CD14-positive monocyte (primary cell): ENCODE measurements at regions not wholly inside any gene's neighbourhood (a gene's known extent, or its start where the extent isn't known, plus 50 kb on each side); places are given as distances from the start of the nearest gene placed in this dataset.

ENCODE experiments used
- DNase-seq, 3 donors: peaks; one replicate each; pipeline ENCODE4 v3.0.0-alpha.2; 2011 to 2022
- H2AFZ ChIP-seq: 2 replicates; pipeline ENCODE4 v1.6.0; 2012; ENCODE audit warnings: mild to moderate bottlenecking, low read depth, low read length, inconsistent platforms; ENCODE audit not compliant: insufficient read depth, poor library complexity, severe bottlenecking
- H3K27ac ChIP-seq, 2 donors: 1 replicate in 1 of 2; 2 replicates in 1 of 2; pipeline ENCODE4 v1.5.1; 2012 to 2013; ENCODE audit warnings: low read length in 2 of 2, control low read depth in 1 of 2, inconsistent platforms in 1 of 2, low read depth in 1 of 2, mild to moderate bottlenecking in 1 of 2
- H3K27me3 ChIP-seq, 2 donors: one replicate each; pipeline versions ENCODE4 v1.6.0 to v1.6.1; 2011 to 2013; ENCODE audit warnings: low read length in 2 of 2; ENCODE audit not compliant: control insufficient read depth in 2 of 2, insufficient read depth in 2 of 2
- H3K36me3 ChIP-seq, 2 donors: replicated peaks in 1 of 2; 1 replicate in 1 of 2; 2 replicates in 1 of 2; pipeline versions ENCODE4 v1.5.1 to v1.6.1; 2012 to 2013; ENCODE audit warnings: low read length in 2 of 2, control low read depth in 1 of 2, inconsistent platforms in 1 of 2, mild to moderate bottlenecking in 1 of 2; ENCODE audit not compliant: insufficient read depth in 2 of 2, control insufficient read depth in 1 of 2
- H3K4me1 ChIP-seq, 2 donors: 1 replicate in 1 of 2; 2 replicates in 1 of 2; pipeline versions ENCODE4 v1.5.1 to v1.6.1; 2012 to 2013; ENCODE audit warnings: low read length in 2 of 2, control low read depth in 1 of 2, inconsistent platforms in 1 of 2, mild to moderate bottlenecking in 1 of 2, moderate library complexity in 1 of 2; ENCODE audit not compliant: insufficient read depth in 2 of 2, control insufficient read depth in 1 of 2
- H3K4me2 ChIP-seq: replicated peaks from 2 replicates; pipeline ENCODE3; 2012; ENCODE audit warnings: low read length, moderate library complexity, mild to moderate bottlenecking; ENCODE audit not compliant: poor library complexity, severe bottlenecking; ENCODE audit errors: extremely low read depth
- H3K4me3 ChIP-seq, 3 experiments: fragments of 200-600 bp in 1 of 3; sonication (generic) in 1 of 3; replicated peaks in 1 of 3; 1 replicate in 2 of 3; 2 replicates in 1 of 3; pipeline ENCODE4 v1.5.1; 2011 to 2013; ENCODE audit warnings: low read length in 3 of 3, mild to moderate bottlenecking in 3 of 3, control low read depth in 2 of 3, low read depth in 2 of 3, inconsistent platforms in 1 of 3, moderate library complexity in 1 of 3
- H3K79me2 ChIP-seq: 2 replicates; pipeline ENCODE4 v1.6.0; 2012; ENCODE audit warnings: mild to moderate bottlenecking, control low read depth, inconsistent platforms, low read length, moderate library complexity; ENCODE audit not compliant: insufficient read depth
- H3K9ac ChIP-seq: 2 replicates; pipeline ENCODE4 v1.6.0; 2017; ENCODE audit warnings: low read length, mild to moderate bottlenecking; ENCODE audit not compliant: insufficient read depth, poor library complexity, severe bottlenecking
- H3K9me3 ChIP-seq, 2 donors: replicated peaks in 1 of 2; 1 replicate in 1 of 2; 2 replicates in 1 of 2; pipeline versions ENCODE4 v1.5.1 to v1.6.1; 2012 to 2013; ENCODE audit warnings: low read length in 2 of 2, control low read depth in 1 of 2; ENCODE audit not compliant: control insufficient read depth in 1 of 2, insufficient read depth in 1 of 2
- H4K20me1 ChIP-seq: 2 replicates; pipeline ENCODE4 v1.6.0; 2012; ENCODE audit warnings: mild to moderate bottlenecking, low read length, control low read depth, moderate library complexity; ENCODE audit not compliant: insufficient read depth
- H3K27ac Mint-ChIP-seq, 7 donors: one replicate each; pipeline ENCODE4 v1.8.0; 2020; ENCODE audit warnings: mild to moderate bottlenecking in 7 of 7, mixed read lengths in 7 of 7, moderate library complexity in 6 of 7, inconsistent platforms in 2 of 7
- H3K27me3 Mint-ChIP-seq, 3 donors: one replicate each; pipeline ENCODE4 v1.8.0; 2021 to 2022; ENCODE audit warnings: low read depth in 3 of 3, mild to moderate bottlenecking in 3 of 3, mixed read lengths in 3 of 3, moderate library complexity in 3 of 3, inconsistent platforms in 1 of 3
- H3K36me3 Mint-ChIP-seq, 2 donors: one replicate each; pipeline ENCODE4 v1.8.0; 2020; ENCODE audit warnings: mixed read lengths in 2 of 2, inconsistent platforms in 1 of 2, mild to moderate bottlenecking in 1 of 2
- H3K4me1 Mint-ChIP-seq: one replicate; pipeline ENCODE4 v1.8.0; 2020; ENCODE audit warnings: mild to moderate bottlenecking, mixed read lengths
- H3K4me3 Mint-ChIP-seq, 2 donors: one replicate each; pipeline ENCODE4 v1.8.0; 2020; ENCODE audit warnings: mild to moderate bottlenecking in 2 of 2, mixed read lengths in 2 of 2, moderate library complexity in 1 of 2
- H3K9me3 Mint-ChIP-seq, 7 donors: one replicate each; pipeline ENCODE4 v1.8.0; 2020 to 2022; ENCODE audit warnings: mixed read lengths in 7 of 7, mild to moderate bottlenecking in 6 of 7, moderate library complexity in 6 of 7, inconsistent platforms in 2 of 7
- WGBS: methylation state at CpG from one replicate; pipeline ENCODE4 v1.1.5; 2013; ENCODE audit warnings: missing lambda C conversion rate; ENCODE audit not compliant: insufficient coverage; 5-methylcytosine and 5-hydroxymethylcytosine counted together
- intact Hi-C, 2 donors: fragments of 100-400 bp; cut with micrococcal nuclease; formaldehyde crosslinking; loops; one replicate each; pipeline versions ENCODE4 v1.15.0 to v1.15.1; 2023
- TF ChIP-seq, protein P1 (sequence below): fragments of 200-600 bp; IDR thresholded peaks from one replicate; pipeline ENCODE4 v1.8.0; 2022; ENCODE audit warnings: antibody characterized with exemption, mild to moderate bottlenecking

DNA sequence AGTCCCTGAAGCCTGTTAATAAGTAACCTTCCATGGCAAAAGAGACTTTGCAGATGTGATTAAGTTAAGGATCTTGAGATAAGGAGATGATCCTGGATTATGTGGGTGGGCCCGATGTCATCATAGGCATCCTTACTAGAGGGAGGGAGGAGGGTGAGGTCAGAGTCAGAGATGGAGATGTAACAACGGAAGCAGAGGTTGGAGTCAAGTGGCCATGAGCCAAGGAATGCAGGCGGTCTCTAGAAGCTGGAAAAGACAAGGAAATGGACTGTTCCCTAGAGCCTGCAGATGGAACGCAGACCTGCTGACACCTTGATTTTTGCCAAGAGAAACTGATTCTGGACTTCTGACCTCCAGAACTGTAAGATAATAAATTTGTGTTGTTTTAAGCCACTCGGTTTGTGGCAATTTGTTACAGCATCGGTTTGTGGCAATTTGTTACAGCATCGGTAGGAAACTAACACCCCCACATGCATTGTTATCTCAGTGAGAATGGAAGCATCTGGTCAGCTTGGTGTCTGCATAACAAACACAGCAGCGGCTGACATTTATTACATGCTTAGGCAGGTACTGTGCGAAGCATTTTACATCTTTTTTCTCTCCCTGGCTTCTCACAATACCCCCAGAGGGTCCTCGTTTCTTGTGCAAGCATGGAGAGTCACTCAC lies 55.6 kb downstream of the CLDN34 start:
- Mint-ChIP-seq H3K4me3 (no peak overlapping the region), H3K4me1 (peaks cover 13% of the 10 kb centered on the region), H3K27ac (peak overlapping the region in 1 of 7 donors; percentile 42), H3K36me3 (peaks cover 0 to 5% of the 10 kb centered on the region in 2 donors), H3K27me3 (peaks cover 0 to 16% (median 0%) of the 10 kb centered on the region in 3 donors), H3K9me3 (peaks cover 0 to 3% (median 0%) of the 10 kb centered on the region in 7 donors)
- intact Hi-C loops, result no loop called here
- no peak overlapping the region for H2AFZ ChIP-seq
- peaks cover 6 to 8% of the 10 kb centered on the region in 2 donors for H3K4me1 ChIP-seq
- H3K4me2 ChIP-seq, result no peak overlapping the region
- peaks cover 0 to 5% of the 10 kb centered on the region in 2 donors for H3K27me3 ChIP-seq
- peaks cover 48% of the 10 kb centered on the region for H4K20me1 ChIP-seq
- 93% methylated on average over 3 of the region's 10 CpGs for WGBS
- H3K27ac ChIP-seq, result no peak overlapping the region
- H3K36me3 ChIP-seq, result no peaks in the 10 kb centered on the region
- H3K4me3 ChIP-seq, result no peak overlapping the region
- no peak overlapping the region for H3K9ac ChIP-seq
- H3K79me2 ChIP-seq, result no peaks in the 10 kb centered on the region
- no peak for DNase-seq
- TF ChIP-seq, protein P1, sequence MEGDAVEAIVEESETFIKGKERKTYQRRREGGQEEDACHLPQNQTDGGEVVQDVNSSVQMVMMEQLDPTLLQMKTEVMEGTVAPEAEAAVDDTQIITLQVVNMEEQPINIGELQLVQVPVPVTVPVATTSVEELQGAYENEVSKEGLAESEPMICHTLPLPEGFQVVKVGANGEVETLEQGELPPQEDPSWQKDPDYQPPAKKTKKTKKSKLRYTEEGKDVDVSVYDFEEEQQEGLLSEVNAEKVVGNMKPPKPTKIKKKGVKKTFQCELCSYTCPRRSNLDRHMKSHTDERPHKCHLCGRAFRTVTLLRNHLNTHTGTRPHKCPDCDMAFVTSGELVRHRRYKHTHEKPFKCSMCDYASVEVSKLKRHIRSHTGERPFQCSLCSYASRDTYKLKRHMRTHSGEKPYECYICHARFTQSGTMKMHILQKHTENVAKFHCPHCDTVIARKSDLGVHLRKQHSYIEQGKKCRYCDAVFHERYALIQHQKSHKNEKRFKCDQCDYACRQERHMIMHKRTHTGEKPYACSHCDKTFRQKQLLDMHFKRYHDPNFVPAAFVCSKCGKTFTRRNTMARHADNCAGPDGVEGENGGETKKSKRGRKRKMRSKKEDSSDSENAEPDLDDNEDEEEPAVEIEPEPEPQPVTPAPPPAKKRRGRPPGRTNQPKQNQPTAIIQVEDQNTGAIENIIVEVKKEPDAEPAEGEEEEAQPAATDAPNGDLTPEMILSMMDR, result no peak
- no peaks in the 10 kb centered on the region for H3K9me3 ChIP-seq

DNA sequence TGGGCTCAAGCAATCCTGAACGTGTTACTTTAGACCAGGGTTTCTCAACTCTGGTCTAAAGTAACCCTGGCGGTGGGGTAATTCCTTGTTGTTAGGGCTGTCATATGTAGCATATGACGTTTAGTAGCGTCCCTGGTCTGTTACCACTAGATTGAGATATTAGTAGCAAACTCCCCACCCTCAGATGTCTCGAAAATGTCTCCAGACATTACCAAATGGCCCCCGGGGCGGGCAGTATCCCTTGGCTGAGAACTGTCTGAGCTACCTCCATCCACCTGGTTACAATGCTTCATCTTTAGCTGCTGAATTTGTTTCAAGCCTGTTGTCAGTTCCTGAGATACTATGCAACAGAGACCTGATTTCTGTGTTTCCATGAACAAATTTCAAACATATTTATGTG lies 56.7 kb downstream of the CLDN34 start:
- peaks cover 51% of the 10 kb centered on the region for H4K20me1 ChIP-seq
- peaks cover 6 to 8% of the 10 kb centered on the region in 2 donors for H3K4me1 ChIP-seq
- no peak overlapping the region for H3K4me3 ChIP-seq
- H3K27me3 Mint-ChIP-seq, result peaks cover 0 to 9% (median 0%) of the 10 kb centered on the region in 3 donors
- no peak overlapping the region for H3K27ac Mint-ChIP-seq
- H3K9ac ChIP-seq, result no peak overlapping the region
- no peak overlapping the region for H3K27ac ChIP-seq
- intact Hi-C loops, result no loop called here
- peaks cover 0 to 4% of the 10 kb centered on the region in 2 donors for H3K36me3 Mint-ChIP-seq
- no peaks in the 10 kb centered on the region for H3K79me2 ChIP-seq
- no peak for DNase-seq
- TF ChIP-seq, protein P1, result no peak
- H3K4me2 ChIP-seq, result no peak overlapping the region
- no CpG with 5 or more reads among the region's 7 CpGs for WGBS
- H3K27me3 ChIP-seq, result no peaks in the 10 kb centered on the region
- H2AFZ ChIP-seq, result no peak overlapping the region
- H3K4me3 Mint-ChIP-seq, result no peak overlapping the region
- H3K9me3 ChIP-seq, result no peaks in the 10 kb centered on the region
- H3K4me1 Mint-ChIP-seq, result peaks cover 10% of the 10 kb centered on the region
- peaks cover 0 to 3% (median 0%) of the 10 kb centered on the region in 7 donors for H3K9me3 Mint-ChIP-seq
- H3K36me3 ChIP-seq, result no peaks in the 10 kb centered on the region
